ENCODE measurements at regions not wholly inside any gene's neighbourhood (a gene's known extent, or its start where the extent isn't known, plus 50 kb on each side); places are given as distances from the start of the nearest gene placed in this dataset.

DNA sequence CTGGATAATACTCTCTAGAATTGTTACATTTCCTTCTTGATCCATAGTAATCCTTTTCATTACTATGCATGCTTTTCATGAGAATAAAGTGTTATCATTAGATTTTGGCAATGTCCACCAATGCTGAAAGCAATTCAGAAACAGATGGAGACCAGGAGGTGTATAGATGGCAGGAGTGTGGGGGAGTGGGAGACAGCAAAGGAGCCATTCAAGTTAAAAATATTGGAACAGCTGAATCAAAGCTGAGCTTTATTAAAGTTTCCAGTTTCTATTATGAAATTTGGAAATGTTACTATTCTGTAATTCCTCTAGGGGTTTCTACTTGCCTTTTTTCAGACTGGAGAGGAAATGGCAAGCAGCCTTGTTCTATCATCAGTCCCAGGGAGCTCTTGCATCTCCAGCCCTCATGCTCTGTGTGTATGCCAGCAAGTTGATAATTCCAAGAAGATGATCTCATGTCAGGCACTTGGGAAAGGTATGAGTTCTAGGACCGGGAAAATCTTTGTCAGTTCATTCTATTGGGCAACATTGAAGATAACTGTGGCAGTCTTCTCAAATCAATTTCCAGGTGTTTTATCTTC is 228.0 kb downstream of the CD109 start:
- TF ChIP-seq, protein P1, sequence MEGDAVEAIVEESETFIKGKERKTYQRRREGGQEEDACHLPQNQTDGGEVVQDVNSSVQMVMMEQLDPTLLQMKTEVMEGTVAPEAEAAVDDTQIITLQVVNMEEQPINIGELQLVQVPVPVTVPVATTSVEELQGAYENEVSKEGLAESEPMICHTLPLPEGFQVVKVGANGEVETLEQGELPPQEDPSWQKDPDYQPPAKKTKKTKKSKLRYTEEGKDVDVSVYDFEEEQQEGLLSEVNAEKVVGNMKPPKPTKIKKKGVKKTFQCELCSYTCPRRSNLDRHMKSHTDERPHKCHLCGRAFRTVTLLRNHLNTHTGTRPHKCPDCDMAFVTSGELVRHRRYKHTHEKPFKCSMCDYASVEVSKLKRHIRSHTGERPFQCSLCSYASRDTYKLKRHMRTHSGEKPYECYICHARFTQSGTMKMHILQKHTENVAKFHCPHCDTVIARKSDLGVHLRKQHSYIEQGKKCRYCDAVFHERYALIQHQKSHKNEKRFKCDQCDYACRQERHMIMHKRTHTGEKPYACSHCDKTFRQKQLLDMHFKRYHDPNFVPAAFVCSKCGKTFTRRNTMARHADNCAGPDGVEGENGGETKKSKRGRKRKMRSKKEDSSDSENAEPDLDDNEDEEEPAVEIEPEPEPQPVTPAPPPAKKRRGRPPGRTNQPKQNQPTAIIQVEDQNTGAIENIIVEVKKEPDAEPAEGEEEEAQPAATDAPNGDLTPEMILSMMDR (IDR thresholded peaks at IDR 0.05): no peak
- TF ChIP-seq POLR2A (IDR thresholded peaks at IDR 0.05): no peak
- TF ChIP-seq POLR2AphosphoS5 (IDR thresholded peaks at IDR 0.05): no peak

Measured in breast epithelium (tissue), 3 donors.